GM19193 (cell line): ENCODE measurements at regions not wholly inside any gene's neighbourhood (a gene's known extent, or its start where the extent isn't known, plus 50 kb on each side); places are given as distances from the start of the nearest gene placed in this dataset.

Source experiments
- POLR2A ChIP-seq: IDR thresholded peaks from 4 replicates; pipeline ENCODE4 v1.6.1; 2011; ENCODE audit not compliant: insufficient read depth, insufficient read length; ENCODE audit errors: extremely low read depth

DNA sequence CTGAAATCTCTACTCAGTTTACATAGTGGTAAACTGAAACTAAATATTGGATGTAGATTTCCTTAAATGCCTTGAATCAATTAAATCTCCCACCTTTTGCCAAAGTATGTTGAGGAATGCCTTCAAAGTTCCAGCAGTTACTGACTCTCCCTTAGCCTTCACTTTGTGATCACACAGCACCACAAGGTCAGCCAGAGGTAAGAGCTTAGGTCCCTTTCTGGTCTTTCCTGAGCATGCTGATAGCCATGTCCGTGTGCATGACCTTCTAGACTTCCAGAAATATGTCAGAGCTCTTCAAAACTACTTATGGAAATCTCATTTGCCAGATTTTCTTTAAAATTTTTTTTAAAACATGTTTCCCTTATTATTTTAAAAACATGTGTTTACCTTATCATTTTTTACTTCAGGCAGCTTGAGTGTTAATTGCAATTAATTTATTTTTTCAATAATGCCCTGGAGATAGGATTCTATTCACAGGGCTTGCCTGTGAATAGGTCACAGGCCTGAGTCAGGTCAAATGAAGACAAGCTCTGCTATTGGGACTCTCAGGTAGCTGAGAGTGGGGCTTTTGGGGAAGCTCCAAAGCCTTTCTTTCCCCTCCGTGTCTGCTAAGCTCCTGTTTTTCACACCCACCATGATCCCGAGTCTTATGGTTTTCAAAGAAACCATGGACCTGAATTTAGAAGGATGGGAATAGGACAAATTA is 220.5 kb downstream of the CXCL12 start:
- TF ChIP-seq POLR2A: no peak

DNA sequence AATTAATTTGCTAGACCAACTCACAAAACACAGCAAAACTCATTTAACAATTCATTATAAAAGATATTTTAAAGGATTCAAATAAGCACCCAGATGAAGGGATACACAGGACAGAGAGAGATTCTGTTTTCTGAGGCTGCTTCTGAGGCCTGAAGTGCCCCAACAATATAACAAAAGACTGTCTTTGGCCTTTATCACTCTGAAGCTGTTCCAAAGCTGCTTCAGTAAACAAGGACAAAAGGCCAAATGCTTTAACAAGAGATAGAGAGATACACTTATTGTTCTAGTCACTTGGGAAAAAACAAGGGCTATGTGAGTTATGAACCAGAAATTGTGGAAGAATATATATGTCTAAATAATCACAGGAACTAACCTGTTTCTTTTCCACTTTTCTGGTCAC is 223.7 kb downstream of the CXCL12 start:
- TF ChIP-seq POLR2A: no peak

DNA sequence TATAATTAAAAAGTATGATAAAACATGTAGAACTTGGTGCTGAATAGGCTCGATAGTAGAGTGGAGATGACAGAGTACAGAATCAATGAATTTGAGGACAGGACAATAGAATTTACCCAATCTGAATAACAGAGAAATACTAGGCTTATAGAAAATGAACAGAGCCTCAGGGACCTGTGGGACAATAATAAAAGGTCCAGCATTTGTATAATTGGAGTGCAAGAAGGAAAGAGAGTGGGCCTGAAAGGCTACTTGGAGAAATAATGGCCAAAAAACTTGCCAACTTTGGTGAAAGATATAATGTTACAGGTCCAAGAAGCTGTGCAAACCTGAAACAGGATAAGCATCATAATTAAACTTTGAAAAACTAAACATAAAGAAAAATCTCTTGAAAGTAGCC is 227.3 kb downstream of the CXCL12 start:
- no peak for TF ChIP-seq POLR2A

DNA sequence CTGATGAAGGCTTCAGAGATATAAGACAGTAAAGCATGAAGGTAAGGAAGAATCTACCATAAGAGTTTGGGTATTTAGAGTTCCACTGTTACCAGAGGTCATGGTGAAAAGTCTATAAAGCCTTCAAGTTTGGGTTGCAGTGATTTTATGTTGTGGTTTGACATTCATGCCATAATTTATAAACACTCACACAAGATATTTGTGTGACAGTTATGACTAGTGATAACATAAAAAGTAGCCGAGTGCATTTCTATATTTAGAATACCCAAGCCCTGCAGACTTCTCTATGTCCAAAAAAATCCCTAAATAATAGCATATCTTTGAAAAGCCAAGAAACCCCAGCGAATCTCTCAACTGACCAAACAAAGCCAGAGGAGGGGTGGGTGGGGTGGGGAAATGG is 229.9 kb downstream of the CXCL12 start:
- TF ChIP-seq POLR2A: no peak

DNA sequence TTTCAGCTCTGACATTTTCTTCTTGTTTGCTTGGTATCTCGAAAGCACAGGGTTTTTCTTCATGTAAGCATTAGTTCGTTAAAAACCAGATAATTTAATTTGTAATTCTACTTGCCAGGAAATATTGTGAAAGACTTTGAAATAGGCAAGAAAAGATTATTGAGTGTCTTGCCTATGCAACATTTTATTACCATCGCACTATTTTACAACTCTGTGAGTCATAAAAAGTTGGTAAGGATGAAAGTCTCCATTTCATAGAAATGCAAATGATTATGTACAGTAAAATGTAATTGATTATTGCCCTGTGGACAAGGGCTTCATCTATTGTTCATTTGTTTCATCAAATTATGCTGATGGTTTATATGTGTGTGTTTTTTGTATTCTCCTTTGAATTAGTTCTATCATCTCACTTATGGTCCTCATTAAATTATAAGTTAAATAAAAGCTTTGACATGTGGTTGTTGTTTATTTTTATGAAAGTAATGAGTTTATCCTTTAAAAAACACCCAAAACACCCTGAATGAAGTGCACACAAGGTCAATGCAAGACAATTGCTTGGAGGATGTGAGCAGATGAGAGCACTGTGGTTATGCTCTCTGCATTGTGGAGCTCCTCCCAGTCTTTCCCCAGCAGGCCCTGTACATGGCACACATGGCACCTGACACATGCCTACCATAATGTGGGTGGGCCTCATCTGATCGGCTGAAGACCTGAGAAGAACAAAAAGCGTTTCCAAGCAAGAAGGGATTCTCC is 230.8 kb downstream of the CXCL12 start:
- no peak for TF ChIP-seq POLR2A

DNA sequence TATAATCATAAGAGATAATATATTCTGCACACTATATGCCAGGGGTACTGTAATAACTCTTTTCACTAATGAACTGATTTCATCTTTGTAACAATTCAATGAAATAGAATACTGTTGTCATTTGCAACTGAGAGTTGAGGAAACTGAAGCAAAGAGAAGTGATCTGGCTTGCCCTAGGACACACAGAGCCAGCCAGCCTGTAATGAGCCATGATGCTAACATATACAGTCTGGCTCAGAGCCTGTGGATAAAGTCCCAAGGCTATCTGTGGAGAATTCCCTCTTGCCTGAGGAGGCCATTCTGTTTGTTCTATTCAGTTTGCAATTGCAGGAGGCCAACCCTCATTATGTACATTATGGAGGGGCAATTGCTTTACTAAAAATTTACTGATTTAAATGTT is 241.3 kb downstream of the CXCL12 start:
- no peak for TF ChIP-seq POLR2A

DNA sequence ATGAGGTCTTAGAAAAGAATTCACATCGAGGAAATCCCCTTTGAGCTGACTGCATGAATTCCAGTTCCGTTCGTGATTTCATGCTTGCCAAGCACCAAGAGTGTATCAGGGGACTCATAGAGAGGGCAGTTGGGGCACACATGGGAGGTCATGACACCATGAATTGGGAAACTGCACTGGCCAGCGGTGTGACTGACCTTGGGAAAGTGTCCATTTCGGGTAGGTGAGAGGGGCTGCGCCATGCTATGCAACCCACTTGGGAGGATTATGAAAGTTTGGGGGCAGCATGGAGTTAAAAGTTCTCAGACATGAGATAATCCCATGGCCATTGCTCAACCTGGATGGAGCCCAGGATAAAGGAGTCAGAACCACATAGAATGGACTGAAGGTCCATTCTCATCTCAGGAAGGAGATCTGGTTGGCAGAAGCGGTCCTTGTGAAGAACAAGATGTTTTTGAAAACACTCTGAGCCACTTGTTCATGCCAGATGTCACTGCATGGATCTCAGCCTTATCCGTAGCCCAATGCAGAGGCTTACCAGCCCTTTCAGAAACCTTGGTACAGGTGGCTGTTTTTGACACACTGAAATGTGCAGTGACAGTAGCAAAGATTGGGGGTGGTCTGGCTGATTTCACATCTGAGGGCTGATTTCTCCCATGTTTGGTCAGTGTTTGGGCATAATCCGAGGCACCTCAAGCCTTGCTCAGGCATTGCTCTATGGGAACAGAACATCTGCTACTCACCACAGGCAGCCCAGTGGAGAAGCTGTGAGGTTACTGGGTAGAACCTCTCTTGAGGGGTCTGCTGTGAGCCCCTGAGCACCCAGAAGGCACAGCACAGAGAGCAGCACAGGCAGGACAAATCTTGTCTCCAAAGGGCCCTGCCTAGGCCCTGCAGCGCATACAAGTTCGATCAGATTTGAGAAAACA is 252.3 kb downstream of the CXCL12 start:
- TF ChIP-seq POLR2A: no peak

DNA sequence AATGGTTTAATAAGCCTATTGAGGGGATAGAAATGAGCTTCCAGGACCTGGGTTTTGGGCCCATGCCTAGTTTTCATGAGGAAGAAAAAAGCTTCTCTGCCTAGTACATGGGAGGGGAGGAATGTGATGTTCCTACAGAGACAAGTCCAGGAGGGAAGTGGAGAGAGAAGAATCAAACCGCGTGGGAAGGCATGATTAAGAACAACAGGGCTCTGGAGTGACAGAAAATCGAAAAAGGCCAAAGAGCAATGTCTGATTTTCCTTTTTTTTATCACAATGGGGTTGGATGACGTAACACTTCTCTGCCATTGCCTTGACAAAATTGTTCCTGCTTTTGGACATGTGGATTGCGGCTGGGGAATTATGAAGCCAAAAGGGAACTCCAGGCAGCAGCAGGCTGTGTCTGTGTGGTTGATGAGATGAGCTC is 258.6 kb downstream of the CXCL12 start:
- no peak for TF ChIP-seq POLR2A

DNA sequence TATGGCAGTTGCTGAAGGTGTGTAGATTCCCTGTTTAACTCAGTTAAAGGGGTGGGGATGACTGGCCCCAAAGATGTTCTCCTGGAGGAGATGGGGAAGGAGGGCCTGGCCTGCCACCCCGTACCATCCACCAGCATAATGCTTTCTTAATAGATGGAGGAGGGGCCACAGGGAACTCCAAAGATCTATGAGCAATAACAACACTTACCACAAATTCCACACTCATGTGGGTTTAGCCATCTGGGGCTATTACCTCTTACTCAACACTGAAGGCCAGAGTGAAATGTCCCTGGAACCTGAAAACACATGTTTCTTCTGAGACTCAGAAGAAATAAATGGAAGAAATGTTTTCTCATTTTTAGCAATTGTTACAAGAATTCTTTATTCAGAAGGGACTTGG is 259.0 kb downstream of the CXCL12 start:
- TF ChIP-seq POLR2A: no peak

DNA sequence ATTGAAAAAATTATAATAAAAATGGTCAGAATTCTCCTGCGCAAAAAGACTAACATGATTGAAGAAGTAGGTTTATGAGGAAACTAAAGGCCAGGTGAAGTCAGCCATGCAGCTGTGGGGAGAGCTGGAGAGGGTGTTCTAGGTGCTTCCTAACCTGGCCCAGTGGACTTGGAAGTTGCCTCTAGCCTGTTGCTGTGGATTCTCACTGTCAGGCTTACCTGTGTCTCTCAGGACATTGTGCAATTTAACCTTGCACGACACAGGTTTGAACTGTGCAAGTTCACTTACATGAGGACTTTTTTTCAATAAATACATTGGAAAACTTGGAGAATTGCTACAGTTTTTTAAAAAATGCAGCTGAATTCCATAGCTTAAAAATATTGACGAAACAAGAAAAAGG is 266.4 kb downstream of the CXCL12 start:
- TF ChIP-seq POLR2A: no peak

DNA sequence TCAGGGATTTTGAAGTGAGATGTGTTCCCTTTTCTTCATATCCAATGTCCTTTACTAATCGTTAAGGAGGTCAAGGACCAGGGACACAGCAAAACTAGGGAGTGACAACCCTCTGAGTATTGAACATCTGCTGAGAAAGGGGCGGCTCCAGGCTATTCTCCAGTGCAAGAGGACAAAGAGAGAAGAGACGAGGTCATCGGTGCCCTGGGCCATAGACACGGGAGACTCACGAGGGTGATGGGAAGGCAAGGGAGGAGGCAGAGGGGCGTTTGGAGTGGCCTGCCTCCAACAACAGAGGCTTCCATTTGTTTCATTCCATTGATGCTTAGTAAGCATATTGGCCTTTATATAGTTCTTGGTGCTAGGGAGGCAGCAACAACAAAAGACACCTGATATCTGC is 268.4 kb downstream of the CXCL12 start:
- no peak for TF ChIP-seq POLR2A

DNA sequence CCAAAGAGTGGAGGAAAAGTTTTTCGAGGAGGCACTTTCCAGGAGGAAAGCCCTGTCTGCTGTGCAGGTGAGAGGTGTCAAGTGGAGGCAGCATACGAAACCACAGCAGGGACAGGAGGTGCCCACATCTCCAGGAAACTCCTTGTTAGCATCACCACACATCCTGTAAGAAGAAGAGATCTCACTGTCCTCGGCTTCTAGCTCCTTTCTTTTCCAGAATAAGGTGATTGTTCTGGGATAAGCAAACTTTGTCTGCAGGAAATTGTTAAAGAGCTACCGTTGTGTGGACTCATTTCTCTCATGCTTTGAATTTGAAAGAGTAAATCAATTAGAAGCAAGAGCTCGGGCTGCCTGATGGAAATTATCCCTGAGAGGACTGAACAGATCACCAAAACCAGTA is 269.4 kb downstream of the CXCL12 start:
- TF ChIP-seq POLR2A: no peak

DNA sequence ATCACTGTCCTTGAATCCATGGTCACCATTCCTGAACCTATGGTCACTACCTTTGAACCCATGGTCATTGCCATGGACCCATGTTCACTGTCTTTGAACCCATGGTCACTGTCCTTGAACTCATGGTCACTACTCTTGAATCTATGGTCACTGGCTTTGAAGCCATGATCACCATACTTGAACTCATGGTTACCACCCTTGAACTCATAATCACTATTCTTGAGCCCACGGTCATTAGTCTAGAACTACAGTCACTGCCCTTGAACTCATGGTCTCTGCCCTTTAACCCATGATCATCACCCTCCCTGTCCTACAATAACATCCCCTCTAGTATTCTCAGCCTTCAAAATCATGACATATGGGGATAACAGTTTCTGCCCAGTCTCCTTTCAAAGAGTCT is 270.5 kb downstream of the CXCL12 start:
- TF ChIP-seq POLR2A: no peak

DNA sequence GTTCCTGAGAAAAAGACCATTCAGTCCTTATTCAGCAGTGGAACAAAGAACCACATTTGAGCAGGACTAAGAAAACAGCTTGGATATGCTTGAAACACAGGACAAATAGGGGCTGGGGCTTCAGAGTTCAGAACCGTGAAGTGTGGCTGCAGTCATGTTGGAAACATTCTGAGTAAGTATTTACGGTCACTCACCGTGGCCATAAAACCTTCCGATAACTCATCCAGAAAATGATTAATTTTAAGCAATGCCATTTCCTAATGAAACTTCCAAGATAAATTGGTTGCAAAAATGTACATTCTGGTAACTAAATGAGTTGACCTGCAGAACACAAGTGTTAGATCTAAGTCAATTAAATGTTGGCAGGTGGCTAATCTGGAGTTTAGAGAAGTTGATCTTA is 279.2 kb downstream of the CXCL12 start:
- no peak for TF ChIP-seq POLR2A

DNA sequence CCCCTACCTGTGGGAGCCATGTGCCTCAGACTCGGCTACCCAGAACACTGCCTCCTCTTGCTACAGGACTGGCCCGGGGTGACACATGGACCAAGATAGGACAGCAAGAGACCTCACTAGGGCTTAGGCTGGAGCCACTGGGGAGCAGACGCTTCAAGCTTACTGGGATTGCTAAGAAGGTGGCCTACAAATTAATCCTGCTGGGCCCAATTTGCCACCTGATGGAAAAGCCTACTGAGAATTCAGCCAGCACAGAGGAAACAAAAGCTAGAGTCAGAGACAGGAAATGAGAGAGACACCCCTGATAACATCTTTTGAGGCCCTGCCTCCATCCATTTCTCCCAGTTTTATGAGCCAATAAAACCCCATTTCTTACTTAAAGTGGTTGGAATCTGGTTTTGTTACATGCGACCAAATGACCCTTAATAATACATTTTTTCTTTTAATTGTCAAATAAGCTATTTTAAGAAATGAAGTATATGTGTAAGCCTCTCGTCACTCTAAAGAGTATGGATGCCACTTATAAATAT is 282.1 kb downstream of the CXCL12 start:
- no peak for TF ChIP-seq POLR2A
